ENCODE measurements at regions not wholly inside any gene's neighbourhood (a gene's known extent, or its start where the extent isn't known, plus 50 kb on each side); places are given as distances from the start of the nearest gene placed in this dataset.
A peak's percentile ranks its signal among the peaks of the same experiment; 100 is the strongest.

DNA sequence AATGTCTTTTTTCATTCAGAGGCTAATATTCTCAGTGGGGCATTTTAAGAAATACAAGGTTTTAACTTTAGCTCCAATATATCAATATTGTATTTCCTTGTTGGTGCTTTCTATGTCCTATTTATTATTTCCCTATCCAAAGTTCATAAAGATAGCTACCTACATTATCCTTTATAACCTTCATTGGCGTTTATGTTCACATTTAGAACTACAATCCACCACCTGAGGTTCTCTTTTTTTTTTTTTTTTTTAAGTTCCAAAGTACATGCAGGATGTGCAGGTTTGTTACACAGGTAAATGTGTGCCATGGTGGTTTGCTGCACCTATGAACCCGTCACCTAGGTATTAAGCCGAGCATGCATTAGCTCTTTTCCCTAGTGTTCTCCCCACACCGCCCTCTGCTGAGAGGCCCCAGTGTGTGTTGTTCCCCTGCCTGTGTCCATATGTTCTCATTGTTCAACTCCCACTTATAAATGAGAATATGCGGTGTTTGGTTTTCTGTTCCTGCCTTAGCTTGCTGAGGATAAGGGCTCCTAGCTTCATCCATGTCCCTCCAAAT, 694.6 kb downstream of the SUCLG1 start:
- DNase-seq, result no peak

DNA sequence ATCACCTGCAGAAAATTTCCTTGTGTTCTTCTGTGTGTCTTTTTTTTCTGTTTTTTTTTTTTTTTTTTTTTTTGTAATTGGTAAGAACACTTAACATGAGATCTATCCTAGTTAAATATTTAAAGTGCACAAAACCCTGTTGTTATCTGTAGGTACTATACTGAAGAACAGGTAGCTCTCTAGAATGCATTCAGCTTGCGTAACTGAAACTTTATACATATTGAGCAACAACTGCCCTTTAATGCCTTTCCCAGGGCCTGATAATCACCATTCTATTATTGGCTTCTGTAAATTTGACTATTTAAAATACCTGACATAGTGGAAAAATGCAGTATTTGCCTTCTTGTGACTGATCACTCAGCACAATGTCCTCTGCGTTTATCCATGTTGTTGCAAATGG, 701.8 kb downstream of the SUCLG1 start:
- DNase-seq, result no peak

- no peak for DNase-seq
These were observed 702.9 kb downstream of the SUCLG1 start for GRCh38 chr2:83756219-83756618.

- no peak for DNase-seq
These were observed 711.9 kb downstream of the SUCLG1 start for GRCh38 chr2:83747141-83747540.

DNA sequence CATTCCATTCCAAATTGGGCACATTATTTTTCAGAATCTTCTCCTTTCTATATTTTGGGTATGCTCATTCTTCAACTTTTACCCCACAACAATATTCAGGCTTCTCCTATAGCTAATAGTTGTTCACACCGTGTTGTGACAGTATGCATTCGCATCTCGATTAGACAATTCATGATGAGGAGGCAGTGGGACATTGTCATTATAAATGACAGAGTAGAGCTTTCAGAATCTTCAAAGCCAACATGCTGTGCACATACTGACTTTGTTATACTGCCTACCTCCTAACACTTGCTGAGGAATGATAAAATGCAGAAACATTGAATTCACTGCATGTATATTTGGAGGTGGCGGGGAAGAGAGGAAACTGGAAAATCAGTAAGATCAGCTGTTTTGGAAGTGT, 714.2 kb downstream of the SUCLG1 start:
- DNase-seq, result no peak

- DNase-seq, result peak; percentile 44
These were observed 716.8 kb downstream of the SUCLG1 start for GRCh38 chr2:83742117-83742782.

GRCh38 chr2:83730223-83730622, 728.9 kb downstream of the SUCLG1 start:
- peak; percentile 27 for DNase-seq

GRCh38 chr2:83725735-83726134, 733.3 kb downstream of the SUCLG1 start:
- DNase-seq, result no peak

- DNase-seq, result peak; percentile 46
These were observed 753.9 kb downstream of the SUCLG1 start for GRCh38 chr2:83705146-83705545.

GRCh38 chr2:83703598-83703997, 755.5 kb downstream of the SUCLG1 start:
- DNase-seq, result no peak

DNA sequence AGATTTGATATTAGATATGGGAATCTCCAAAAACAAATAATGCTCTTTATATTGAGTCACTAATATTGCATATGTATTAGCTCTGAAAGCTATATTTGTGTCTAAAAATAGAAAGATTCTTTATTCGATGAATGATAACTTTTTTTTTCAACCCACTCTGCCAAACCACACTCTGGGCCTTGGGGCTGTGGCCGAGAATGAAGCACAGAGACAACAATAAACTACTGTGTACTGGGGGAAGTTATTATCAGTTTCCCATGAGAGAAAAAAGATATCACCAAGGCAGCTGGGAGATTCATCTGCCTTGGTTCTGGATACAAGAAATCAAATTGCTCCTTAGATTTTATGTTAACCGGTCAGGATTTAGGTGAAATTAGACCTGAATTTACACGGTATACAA, 762.2 kb downstream of the SUCLG1 start:
- DNase-seq, result no peak

- DNase-seq, result no peak
These were observed 763.5 kb downstream of the SUCLG1 start for GRCh38 chr2:83695530-83695929.

DNA sequence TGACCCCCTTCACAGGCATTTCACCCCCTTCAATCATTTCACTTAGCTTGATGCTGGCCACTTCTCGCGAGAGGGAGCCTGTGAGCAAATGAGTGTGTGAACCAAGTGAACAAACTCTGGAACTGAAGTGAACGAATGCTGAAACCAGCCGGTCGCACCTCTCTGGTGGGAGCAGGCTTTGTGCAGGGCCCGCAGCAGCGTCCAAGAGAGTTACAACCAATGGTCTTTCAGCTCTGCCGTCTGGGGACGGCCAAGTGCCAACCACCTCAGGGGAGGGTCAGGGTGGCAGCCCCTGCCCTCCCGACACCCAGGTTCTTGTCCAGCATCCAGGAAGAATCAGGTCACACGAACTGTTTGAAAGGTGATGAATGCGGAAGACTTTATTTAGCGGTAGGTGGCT, 764.0 kb downstream of the SUCLG1 start:
- no peak for DNase-seq

DNA sequence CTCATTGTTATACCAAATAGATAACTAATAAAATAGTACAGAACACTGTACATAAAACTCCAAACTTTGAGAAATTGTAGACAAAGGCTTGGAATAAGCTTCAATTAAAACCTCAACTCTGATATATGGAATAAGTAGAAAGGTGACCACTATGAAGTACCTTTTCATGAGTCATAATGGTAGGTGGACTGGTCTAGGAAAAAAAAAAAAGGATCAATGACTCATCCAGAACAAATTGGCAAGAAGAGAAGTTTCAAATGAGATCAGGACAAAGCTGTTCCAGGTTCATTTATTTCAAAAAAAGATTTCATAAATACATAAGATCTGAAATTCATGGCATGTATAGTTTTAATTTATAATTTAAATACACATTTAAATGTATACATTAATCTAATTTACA, 769.7 kb downstream of the SUCLG1 start:
- no peak for DNase-seq

DNA sequence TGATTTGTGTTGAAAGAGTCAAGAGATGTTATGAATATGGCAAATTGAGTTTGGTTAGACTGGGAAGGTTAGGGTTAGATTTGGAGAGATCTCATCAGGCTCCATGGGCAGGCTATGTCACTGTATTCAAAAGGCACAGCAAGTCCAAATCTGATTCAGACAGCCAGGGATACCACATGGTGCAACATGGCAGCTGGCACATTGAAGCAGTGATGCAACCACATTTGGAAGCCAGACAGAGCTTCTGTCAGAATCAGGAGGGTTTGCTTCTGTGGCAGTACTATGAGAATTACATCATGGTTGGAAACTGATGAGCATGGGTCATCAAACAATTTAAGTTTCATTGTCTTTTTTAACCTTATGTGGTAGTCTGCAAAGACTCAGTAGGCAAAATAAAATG, 772.2 kb downstream of the SUCLG1 start:
- peak; percentile 18 for DNase-seq

- DNase-seq, result no peak
These were observed 785.0 kb downstream of the SUCLG1 start for GRCh38 chr2:83674050-83674449.

DNA sequence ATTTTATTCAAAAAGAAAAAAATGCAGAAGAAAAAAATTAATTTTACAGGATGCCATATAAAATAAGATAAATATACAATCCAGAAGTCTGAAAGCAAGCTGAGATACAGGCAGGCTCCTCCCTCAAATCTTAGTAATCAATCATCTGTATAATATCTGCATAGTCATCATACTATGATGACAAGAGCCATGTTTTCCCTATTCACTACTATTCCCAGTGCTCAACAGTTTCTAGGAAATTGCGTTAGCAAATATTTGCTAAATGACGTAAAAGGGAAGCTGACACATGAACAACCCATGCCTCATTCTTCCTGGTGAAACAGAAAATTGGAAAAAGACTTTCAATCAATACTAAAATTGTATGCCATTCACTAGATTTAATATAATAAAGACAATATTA, 793.2 kb downstream of the SUCLG1 start:
- peak; percentile 88 for DNase-seq

GRCh38 chr2:83665154-83665553, 793.9 kb downstream of the SUCLG1 start:
- DNase-seq, result no peak

DNA sequence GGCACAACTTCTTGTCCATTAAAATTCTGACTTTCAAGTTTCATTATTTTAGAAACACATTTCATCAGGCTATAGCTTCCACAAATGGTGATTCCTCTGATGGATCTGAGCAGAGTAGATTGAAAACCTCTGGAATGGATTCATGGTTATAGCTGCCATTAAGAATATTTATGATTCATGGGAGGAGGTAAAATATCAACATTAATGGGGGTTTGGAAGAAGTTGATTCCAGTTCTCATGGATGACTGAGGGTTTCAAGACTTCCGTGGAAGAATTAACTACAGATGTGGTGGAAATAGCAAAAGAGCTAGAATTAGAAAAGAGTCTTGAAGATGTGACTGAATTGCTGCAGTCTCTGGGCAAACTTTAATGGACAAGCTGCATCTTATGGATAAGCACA, 797.4 kb downstream of the SUCLG1 start:
- peak; percentile 18 for DNase-seq

DNA sequence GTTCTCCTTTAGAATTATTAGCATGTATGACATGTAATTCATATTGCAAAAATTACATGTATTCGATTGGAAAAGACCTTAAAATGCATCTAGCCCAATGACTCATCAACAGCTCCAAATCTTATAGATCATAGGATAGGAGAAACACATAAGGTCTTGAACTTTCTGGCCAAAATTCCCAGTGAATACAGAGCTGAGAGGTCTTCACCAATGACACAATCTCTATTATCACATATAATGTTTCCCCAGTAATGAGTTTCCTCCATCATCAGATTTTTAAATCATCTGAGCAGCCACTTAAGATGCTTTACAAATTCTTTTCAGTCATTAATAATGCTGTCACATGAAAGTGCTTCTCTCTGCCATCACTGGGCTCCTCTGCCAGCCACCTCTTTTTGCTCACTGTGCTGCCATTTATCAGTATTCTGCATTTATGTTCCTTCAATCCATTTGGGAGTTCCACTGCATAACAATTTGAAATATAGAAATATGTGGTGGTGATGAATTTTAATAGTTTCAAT, 804.9 kb downstream of the SUCLG1 start:
- DNase-seq, result no peak

GRCh38 chr2:83650898-83651297, 808.2 kb downstream of the SUCLG1 start:
- peak; percentile 87 for DNase-seq

GRCh38 chr2:83650161-83650560, 808.9 kb downstream of the SUCLG1 start:
- DNase-seq, result peak; percentile 17

GRCh38 chr2:83640506-83640905, 818.6 kb downstream of the SUCLG1 start:
- DNase-seq, result peak; percentile 87

- DNase-seq, result peak; percentile 88
These were observed 825.7 kb downstream of the SUCLG1 start for GRCh38 chr2:83633423-83633822.

- DNase-seq, result peak; percentile 27
These were observed 828.7 kb downstream of the SUCLG1 start for GRCh38 chr2:83630351-83630750.

Data from fibroblast of skin of scalp (primary cell).